ENCODE measurements at regions not wholly inside any gene's neighbourhood (a gene's known extent, or its start where the extent isn't known, plus 50 kb on each side); places are given as distances from the start of the nearest gene placed in this dataset.

DNA sequence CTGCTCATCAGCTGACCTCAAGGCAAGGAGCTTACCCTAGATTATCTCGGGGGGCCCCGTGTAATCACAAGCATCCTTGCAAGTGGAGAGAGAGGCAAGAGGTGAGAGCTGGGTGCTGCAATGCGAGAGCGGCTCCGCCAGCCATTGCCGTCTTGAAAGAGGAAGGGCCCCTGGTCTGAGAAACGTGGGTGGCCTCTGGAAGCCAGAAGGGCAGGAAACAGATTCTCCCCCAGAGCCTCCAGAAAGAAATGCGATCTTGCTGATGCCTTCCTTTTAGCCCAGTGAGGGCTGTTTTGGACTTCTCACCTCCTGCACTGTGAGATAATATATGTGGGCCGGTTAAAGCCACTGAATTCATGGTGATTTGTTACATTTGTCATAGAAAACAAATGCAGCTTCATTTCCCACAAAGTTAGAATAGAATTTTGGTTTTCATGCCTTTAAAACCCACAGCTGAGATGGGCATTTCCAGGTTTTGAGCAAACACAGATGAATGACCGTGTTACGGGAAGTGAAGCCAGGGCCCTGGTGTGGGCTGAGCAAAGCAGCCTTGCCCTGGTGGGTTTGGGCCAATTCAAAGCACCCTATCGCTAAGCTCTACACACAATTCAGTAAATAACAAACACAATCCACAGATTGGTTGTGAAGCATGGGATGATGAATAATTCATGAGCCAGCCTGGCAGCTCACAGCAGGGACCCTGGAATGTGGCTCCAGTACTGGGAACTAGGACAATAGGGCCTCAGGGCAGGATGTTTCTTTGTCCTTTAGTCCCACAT is 319.9 kb upstream of the HS6ST1 start:
- TF ChIP-seq, protein P1, sequence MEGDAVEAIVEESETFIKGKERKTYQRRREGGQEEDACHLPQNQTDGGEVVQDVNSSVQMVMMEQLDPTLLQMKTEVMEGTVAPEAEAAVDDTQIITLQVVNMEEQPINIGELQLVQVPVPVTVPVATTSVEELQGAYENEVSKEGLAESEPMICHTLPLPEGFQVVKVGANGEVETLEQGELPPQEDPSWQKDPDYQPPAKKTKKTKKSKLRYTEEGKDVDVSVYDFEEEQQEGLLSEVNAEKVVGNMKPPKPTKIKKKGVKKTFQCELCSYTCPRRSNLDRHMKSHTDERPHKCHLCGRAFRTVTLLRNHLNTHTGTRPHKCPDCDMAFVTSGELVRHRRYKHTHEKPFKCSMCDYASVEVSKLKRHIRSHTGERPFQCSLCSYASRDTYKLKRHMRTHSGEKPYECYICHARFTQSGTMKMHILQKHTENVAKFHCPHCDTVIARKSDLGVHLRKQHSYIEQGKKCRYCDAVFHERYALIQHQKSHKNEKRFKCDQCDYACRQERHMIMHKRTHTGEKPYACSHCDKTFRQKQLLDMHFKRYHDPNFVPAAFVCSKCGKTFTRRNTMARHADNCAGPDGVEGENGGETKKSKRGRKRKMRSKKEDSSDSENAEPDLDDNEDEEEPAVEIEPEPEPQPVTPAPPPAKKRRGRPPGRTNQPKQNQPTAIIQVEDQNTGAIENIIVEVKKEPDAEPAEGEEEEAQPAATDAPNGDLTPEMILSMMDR (conservative IDR thresholded peaks at IDR 0.05; ENCODE audit: low read length), result no peak
- no peak overlapping the region for H3K4me3 ChIP-seq (ENCODE audit: low read length)
- DNase-seq (ENCODE audit: low read depth), result peak; percentile 39

GRCh38 chr2:128639120-128639477 is 320.4 kb upstream of the HS6ST1 start:
- no peak overlapping the region for H3K4me3 ChIP-seq (ENCODE audit: low read length)
- TF ChIP-seq, protein P1 (conservative IDR thresholded peaks at IDR 0.05; ENCODE audit: low read length), result no peak
- no peak for DNase-seq (ENCODE audit: low read depth)

DNA sequence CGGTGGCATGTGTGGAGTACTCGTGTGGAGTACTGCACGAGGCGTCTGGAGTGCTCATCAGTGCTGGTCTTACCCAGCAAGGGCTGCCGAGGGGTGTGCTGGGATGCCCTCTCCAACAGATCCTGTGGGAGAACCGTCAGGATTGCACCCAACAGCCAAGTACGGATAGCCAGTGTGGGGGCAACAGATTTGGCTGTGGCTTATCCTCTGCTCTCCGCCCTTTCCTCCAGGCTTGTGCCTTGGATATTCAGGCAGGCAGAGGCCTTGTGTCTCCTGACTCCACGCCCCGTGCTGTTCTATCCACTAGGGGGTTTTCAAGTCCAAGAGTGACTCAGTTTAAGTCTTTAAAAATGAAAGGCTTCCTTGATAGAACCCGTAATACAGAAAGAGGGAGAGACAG is 321.0 kb upstream of the HS6ST1 start:
- no peak overlapping the region for H3K4me3 ChIP-seq (ENCODE audit: low read length)
- no peak for DNase-seq (ENCODE audit: low read depth)
- TF ChIP-seq, protein P1 (conservative IDR thresholded peaks at IDR 0.05; ENCODE audit: low read length), result peak; percentile 10; the same call in 1 of the 2 replicates

GRCh38 chr2:128640166-128640844 is 321.6 kb upstream of the HS6ST1 start:
- TF ChIP-seq, protein P1 (conservative IDR thresholded peaks at IDR 0.05; ENCODE audit: low read length), result peak; percentile 46; the same call in 1 of the 2 replicates
- H3K4me3 ChIP-seq (ENCODE audit: low read length), result no peak overlapping the region
- DNase-seq (ENCODE audit: low read depth), result no peak

DNA sequence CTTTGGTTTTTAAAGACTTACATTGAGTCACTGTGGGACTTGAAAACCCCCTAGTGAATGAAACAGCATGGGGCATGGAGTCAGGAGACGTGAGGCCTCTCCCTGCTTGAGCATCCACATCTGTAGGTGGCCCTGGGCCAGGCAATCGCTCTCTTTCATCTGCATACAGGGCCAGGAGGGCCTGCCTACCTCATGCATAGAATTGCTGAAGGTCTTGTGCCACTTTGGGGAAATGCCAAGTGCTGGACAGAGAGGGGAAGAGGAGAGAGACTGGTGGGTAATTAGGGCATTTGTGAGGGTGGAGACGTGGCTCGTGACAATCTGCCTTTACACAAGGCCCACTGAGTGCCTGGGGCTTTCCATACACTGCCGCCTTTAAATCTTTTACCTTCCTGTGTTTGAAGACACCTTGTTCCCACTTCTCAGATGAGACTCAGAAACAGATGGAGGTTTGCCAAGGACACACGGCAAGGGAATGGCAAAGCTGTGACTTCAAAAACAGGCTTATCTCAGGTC is 322.2 kb upstream of the HS6ST1 start:
- DNase-seq (ENCODE audit: low read depth), result no peak
- TF ChIP-seq, protein P1 (conservative IDR thresholded peaks at IDR 0.05; ENCODE audit: low read length), result no peak

DNA sequence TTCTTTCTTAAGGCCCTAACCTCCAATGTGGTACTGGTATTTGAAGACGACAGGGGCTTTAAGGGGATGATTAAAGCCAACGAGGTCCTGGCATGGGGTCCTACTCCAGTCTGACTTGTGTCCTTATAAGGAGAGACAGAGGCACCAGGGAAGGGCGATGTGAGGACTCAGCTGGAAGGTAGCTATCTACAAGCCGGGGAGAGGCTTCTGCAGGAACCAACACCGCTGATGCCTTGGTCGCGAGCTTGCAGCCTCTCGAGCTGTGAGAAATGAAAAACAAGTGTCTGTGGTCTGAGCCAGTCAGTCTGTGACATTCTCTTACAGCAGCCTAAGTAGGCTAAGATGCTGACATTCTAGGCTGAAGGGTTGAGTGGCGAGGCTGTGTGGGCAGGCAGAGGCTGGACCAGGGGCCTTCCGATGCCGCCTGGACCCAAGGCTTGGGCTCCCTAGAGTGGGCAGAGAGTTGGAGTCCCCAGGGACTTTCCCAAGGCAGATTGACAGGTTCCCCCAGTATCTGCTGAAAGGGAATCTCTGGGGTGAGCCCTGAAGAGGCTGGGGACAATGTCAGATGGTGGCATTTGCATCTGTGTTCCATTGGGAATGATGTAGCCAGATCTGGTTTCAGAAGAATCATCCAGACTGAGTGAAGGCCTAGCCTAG is 322.9 kb upstream of the HS6ST1 start:
- TF ChIP-seq, protein P1 (conservative IDR thresholded peaks at IDR 0.05; ENCODE audit: low read length), result no peak
- no peak for DNase-seq (ENCODE audit: low read depth)
- no peak overlapping the region for H3K4me3 ChIP-seq (ENCODE audit: low read length)

More for the DNA sequence above, 322.2 kb upstream of the HS6ST1 start:
- no peak overlapping the region for H3K4me3 ChIP-seq (ENCODE audit: low read length)

Data from AG10803 (cell line).